Left ventricle myocardium inferior (tissue), 1 donor: ENCODE measurements at regions not wholly inside any gene's neighbourhood (a gene's known extent, or its start where the extent isn't known, plus 50 kb on each side); places are given as distances from the start of the nearest gene placed in this dataset.
A peak's percentile ranks its signal among the peaks of the same experiment; 100 is the strongest.

Source experiments
- DNase-seq: peaks from one replicate; pipeline ENCODE4 v3.0.0-alpha.2; 2020
- H3K27ac ChIP-seq: fragments of 200-600 bp; replicated peaks from 2 replicates; pipeline ENCODE4 v1.8.0; 2021
- H3K27me3 ChIP-seq: fragments of 200-600 bp; 2 replicates; pipeline ENCODE4 v1.8.0; 2021; ENCODE audit warnings: low read depth
- H3K36me3 ChIP-seq: fragments of 200-600 bp; 2 replicates; pipeline ENCODE4 v1.8.0; 2021
- H3K4me1 ChIP-seq: fragments of 200-600 bp; 2 replicates; pipeline ENCODE4 v1.8.0; 2021
- H3K4me3 ChIP-seq: fragments of 200-600 bp; 2 replicates; pipeline ENCODE4 v1.8.0; 2021; ENCODE audit warnings: mild to moderate bottlenecking, moderate library complexity
- H3K9me3 ChIP-seq: fragments of 200-600 bp; replicated peaks from 2 replicates; pipeline ENCODE4 v1.8.0; 2021
- intact Hi-C: fragments of 100-400 bp; cut with micrococcal nuclease; formaldehyde crosslinking; loops from one replicate; pipeline ENCODE4 v1.11.0; 2022
- TF ChIP-seq, protein P1 (sequence below): fragments of 200-600 bp; IDR thresholded peaks from 2 replicates; pipeline ENCODE4 v1.8.0; 2021; ENCODE audit warnings: antibody characterized with exemption, mild to moderate bottlenecking, borderline replicate concordance
- donor health status: DM: no; HTN: yes; CAD: no; lungs with severe emphysema.

DNA sequence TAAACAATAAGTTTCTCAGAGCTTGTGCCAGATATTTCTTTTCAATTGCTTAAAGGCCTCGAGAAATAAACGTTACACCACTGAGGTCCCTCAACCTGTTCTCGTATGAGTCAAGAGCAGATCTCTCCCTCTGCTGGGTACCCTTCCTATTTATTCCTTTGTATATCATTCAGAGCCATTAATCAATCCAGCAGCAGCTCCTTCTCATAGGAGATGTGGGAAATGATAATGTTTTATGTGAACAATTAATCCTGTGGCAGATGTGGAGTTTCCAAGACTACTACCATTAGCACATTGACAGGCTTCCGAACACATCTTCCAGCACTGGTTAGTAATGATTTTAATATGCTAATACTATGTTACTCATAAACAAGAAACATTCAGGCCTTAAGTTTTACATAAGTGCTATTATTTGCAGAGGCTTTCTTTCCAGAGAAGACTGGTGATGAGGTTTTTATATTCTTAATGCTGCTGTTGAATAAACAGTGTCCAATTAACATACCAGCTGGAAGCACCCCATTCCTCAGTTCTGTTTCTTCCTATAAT, 196.5 kb downstream of the ZNF608 start:
- Histone ChIP-seq H3K4me1 (no peaks in the 10 kb centered on the region), H3K9me3 (no peaks in the 10 kb centered on the region), H3K4me3 (no peak overlapping the region), H3K27me3 (no peaks in the 10 kb centered on the region), H3K27ac (no peak overlapping the region), H3K36me3 (no peaks in the 10 kb centered on the region)
- intact Hi-C loops, result no loop called here
- DNase-seq, result no peak
- TF ChIP-seq, protein P1, sequence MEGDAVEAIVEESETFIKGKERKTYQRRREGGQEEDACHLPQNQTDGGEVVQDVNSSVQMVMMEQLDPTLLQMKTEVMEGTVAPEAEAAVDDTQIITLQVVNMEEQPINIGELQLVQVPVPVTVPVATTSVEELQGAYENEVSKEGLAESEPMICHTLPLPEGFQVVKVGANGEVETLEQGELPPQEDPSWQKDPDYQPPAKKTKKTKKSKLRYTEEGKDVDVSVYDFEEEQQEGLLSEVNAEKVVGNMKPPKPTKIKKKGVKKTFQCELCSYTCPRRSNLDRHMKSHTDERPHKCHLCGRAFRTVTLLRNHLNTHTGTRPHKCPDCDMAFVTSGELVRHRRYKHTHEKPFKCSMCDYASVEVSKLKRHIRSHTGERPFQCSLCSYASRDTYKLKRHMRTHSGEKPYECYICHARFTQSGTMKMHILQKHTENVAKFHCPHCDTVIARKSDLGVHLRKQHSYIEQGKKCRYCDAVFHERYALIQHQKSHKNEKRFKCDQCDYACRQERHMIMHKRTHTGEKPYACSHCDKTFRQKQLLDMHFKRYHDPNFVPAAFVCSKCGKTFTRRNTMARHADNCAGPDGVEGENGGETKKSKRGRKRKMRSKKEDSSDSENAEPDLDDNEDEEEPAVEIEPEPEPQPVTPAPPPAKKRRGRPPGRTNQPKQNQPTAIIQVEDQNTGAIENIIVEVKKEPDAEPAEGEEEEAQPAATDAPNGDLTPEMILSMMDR, result no peak

DNA sequence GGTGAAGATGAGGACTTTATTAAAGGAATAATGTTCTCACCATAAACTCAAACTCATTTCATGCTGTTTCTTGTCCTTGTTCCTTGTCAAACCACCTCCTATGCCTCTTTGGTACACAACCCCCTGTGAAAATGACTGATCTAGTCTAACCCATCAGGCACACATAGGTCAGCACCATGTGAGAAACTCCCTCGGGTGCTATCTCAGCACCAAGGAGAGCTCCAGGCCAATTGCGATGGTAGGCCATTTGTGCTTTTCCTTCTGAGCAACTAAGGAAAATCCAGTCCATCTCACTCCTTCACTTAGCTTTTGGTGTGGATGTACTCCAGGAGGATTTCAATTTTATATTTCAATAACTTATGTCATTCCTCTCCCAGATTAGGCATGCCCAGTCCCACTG, 199.8 kb downstream of the ZNF608 start:
- TF ChIP-seq, protein P1, result no peak
- Histone ChIP-seq H3K36me3 (no peaks in the 10 kb centered on the region), H3K27ac (no peak overlapping the region), H3K9me3 (no peaks in the 10 kb centered on the region), H3K27me3 (no peaks in the 10 kb centered on the region), H3K4me1 (no peaks in the 10 kb centered on the region), H3K4me3 (no peak overlapping the region)
- DNase-seq, result no peak
- intact Hi-C loops, result no loop called here

DNA sequence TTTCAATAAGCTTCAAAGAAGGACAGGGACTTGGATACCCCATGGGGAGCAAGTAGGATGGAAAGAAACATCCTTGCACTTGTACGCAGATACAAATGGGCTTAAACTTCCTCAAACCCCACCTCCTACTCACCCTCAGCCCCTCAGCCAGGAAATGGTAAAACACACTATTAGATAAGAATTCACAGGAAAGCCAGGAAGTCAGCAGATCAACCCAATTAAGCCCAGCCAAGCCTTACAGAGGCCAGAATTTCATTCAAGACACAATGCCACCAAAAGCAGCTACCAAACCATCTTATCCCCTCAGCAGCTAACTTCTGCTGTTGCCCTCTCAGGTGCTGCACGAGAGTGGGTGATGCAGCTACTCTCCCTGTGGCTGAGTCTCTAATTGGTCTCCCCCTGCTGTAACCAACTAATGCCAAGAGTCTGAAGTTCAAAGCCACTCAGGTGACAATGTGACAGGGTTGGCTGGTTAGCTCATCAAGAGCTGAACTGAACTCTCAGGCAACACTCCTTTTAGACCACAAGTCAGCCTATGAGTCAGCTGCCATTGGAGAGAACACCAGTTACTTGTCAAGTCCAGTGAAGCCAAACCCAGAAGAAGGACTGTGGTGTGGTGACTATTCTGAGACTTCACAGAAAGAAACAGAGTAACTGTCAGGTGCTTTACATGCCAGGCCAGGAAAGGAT, 201.9 kb downstream of the ZNF608 start:
- no peak overlapping the region for H3K27ac ChIP-seq
- intact Hi-C loops, result no loop called here
- H3K4me3 ChIP-seq, result no peak overlapping the region
- DNase-seq, result no peak
- H3K36me3 ChIP-seq, result no peaks in the 10 kb centered on the region
- H3K27me3 ChIP-seq, result no peaks in the 10 kb centered on the region
- peaks cover under 1% of the 10 kb centered on the region for H3K4me1 ChIP-seq
- TF ChIP-seq, protein P1, result no peak
- no peaks in the 10 kb centered on the region for H3K9me3 ChIP-seq

DNA sequence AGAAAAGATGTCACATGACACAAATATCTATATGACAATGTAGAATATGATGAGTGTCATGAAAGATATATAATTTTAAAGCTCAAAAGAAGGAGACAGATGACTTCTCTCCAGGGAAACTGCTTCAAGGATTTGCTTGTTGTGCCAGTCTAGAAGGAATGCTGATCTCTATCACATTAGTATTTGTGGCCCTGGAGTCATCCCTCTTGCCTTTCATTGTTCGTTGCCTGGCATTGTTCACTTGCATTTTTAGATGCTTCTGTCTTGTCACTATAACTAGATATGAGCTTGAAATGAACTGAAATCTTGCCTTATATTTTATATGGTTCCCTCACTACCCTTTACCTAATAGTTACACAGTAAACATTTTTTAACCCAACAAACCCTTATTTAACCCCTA, 207.5 kb downstream of the ZNF608 start:
- intact Hi-C loops, result no loop called here
- H3K4me1 ChIP-seq, result peaks cover 37% of the 10 kb centered on the region
- no peaks in the 10 kb centered on the region for H3K27me3 ChIP-seq
- H3K27ac ChIP-seq, result no peak overlapping the region
- DNase-seq, result no peak
- TF ChIP-seq, protein P1, result no peak
- peaks cover under 1% of the 10 kb centered on the region for H3K9me3 ChIP-seq
- H3K36me3 ChIP-seq, result no peaks in the 10 kb centered on the region
- H3K4me3 ChIP-seq, result no peak overlapping the region

DNA sequence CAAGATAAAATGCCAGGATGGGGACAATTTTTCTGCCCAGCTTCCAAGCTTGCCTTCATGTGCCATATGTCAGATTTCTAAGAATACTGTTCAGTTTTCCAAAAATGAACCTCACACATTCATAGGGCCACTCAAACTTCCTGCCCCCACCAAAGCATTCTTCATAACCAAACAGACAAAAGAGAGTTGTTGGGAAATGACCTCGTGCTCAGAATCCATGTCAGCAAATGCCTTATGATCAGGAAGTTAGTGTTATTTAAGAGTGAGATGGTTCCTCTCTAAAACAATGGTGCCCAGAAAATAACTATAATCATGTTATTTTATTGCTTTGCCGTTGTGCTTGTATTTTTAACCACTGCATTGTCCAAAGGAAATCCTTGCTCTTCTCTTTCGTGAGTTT, 208.2 kb downstream of the ZNF608 start:
- DNase-seq, result no peak
- H3K4me1 ChIP-seq, result peaks cover 37% of the 10 kb centered on the region
- no peaks in the 10 kb centered on the region for H3K36me3 ChIP-seq
- H3K27ac ChIP-seq, result peak overlapping the region; percentile 62
- H3K4me3 ChIP-seq, result no peak overlapping the region
- no peaks in the 10 kb centered on the region for H3K27me3 ChIP-seq
- TF ChIP-seq, protein P1, result no peak
- intact Hi-C loops, result no loop called here
- peaks cover 5% of the 10 kb centered on the region for H3K9me3 ChIP-seq
